H9 (cell line): ENCODE measurements at regions not wholly inside any gene's neighbourhood (a gene's known extent, or its start where the extent isn't known, plus 50 kb on each side); places are given as distances from the start of the nearest gene placed in this dataset.

Experiments
- DNase-seq: peaks from one replicate; pipeline ENCODE4 v3.0.0-alpha.2; 2017
- H2AFZ ChIP-seq: one replicate; pipeline ENCODE4 v1.6.1; 2013; ENCODE audit warnings: mild to moderate bottlenecking, low read length, control low read depth, moderate library complexity
- H2AK5ac ChIP-seq: 2 replicates; pipeline ENCODE4 v1.6.1; 2013; ENCODE audit warnings: low read length, control low read depth, mixed read lengths; ENCODE audit not compliant: insufficient read length
- H2BK120ac ChIP-seq: one replicate; pipeline ENCODE4 v1.6.1; 2013; ENCODE audit warnings: low read depth, mild to moderate bottlenecking, low read length, control low read depth, inconsistent platforms; ENCODE audit not compliant: poor library complexity, severe bottlenecking
- H2BK12ac ChIP-seq: 2 replicates; pipeline ENCODE4 v1.6.1; 2013; ENCODE audit warnings: low read length, control low read depth, mixed read lengths, low read depth; ENCODE audit not compliant: insufficient read length
- H2BK15ac ChIP-seq: 2 replicates; pipeline ENCODE4 v1.6.1; 2013; ENCODE audit warnings: low read depth, low read length, control low read depth
- H2BK20ac ChIP-seq: one replicate; pipeline ENCODE4 v1.6.1; 2013; ENCODE audit warnings: low read depth, mild to moderate bottlenecking, low read length, control low read depth, inconsistent platforms; ENCODE audit not compliant: poor library complexity, severe bottlenecking
- H2BK5ac ChIP-seq: 2 replicates; pipeline ENCODE4 v1.6.1; 2013; ENCODE audit warnings: low read length, control low read depth, mixed read lengths; ENCODE audit not compliant: insufficient read length
- H3K14ac ChIP-seq: 2 replicates; pipeline ENCODE4 v1.6.1; 2013; ENCODE audit warnings: low read length, control low read depth; ENCODE audit not compliant: insufficient read depth
- H3K18ac ChIP-seq: 2 replicates; pipeline ENCODE4 v1.6.1; 2013; ENCODE audit warnings: low read depth, mild to moderate bottlenecking, mixed read lengths, low read length, control low read depth; ENCODE audit not compliant: insufficient read length
- H3K23ac ChIP-seq: 2 replicates; pipeline ENCODE4 v1.6.1; 2013; ENCODE audit warnings: low read length, control low read depth, mixed read lengths, low read depth; ENCODE audit not compliant: insufficient read length
- H3K23me2 ChIP-seq: 2 replicates; pipeline ENCODE4 v1.6.1; 2013; ENCODE audit warnings: low read depth, mild to moderate bottlenecking, mixed read lengths, low read length, control low read depth; ENCODE audit not compliant: insufficient read length, poor library complexity, severe bottlenecking
- H3K27ac ChIP-seq: 2 replicates; pipeline ENCODE4 v1.5.1; 2013; ENCODE audit warnings: low read length, control low read depth, mixed read lengths, low read depth; ENCODE audit not compliant: insufficient read length
- H3K27me3 ChIP-seq: 2 replicates; pipeline ENCODE4 v1.6.1; 2013; ENCODE audit warnings: low read length, control low read depth, inconsistent platforms; ENCODE audit not compliant: insufficient read depth
- H3K4ac ChIP-seq: 2 replicates; pipeline ENCODE4 v1.6.1; 2013; ENCODE audit warnings: low read depth, mild to moderate bottlenecking, control low read depth, inconsistent platforms, low read length, moderate library complexity
- H3K4me1 ChIP-seq: 2 replicates; pipeline ENCODE4 v1.6.1; 2013; ENCODE audit warnings: low read length, control low read depth, inconsistent platforms; ENCODE audit not compliant: insufficient read depth
- H3K4me2 ChIP-seq: 2 replicates; pipeline ENCODE4 v1.6.1; 2013; ENCODE audit warnings: low read length, control low read depth, mixed read lengths; ENCODE audit not compliant: insufficient read length, insufficient read depth
- H3K56ac ChIP-seq: 2 replicates; pipeline ENCODE4 v1.6.1; 2013; ENCODE audit warnings: low read depth, mild to moderate bottlenecking, mixed read lengths, low read length, control low read depth; ENCODE audit not compliant: insufficient read length
- H3K79me1 ChIP-seq: 2 replicates; pipeline ENCODE4 v1.6.1; 2013; ENCODE audit warnings: low read depth, mild to moderate bottlenecking, moderate library complexity, low read length, control low read depth, inconsistent platforms; ENCODE audit not compliant: insufficient read depth, poor library complexity, severe bottlenecking
- H3K79me2 ChIP-seq: 2 replicates; pipeline ENCODE4 v1.6.1; 2013; ENCODE audit warnings: low read length, control low read depth, inconsistent platforms; ENCODE audit not compliant: insufficient read depth
- H3K9ac ChIP-seq: 2 replicates; pipeline ENCODE4 v1.6.1; 2013; ENCODE audit warnings: low read length, control low read depth, mixed read lengths; ENCODE audit not compliant: insufficient read length; ENCODE audit errors: extremely low read depth
- H3K9me3 ChIP-seq: one replicate; pipeline ENCODE4 v1.6.1; 2013; ENCODE audit warnings: low read depth, low read length, inconsistent platforms; ENCODE audit not compliant: control insufficient read depth
- H3T11ph ChIP-seq: one replicate; pipeline ENCODE4 v1.6.1; 2013; ENCODE audit warnings: mild to moderate bottlenecking, low read length, control low read depth, inconsistent platforms
- H4K20me1 ChIP-seq: one replicate; pipeline ENCODE4 v1.6.1; 2013; ENCODE audit not compliant: control insufficient read depth, insufficient read length, insufficient read depth
- H4K5ac ChIP-seq: 2 replicates; pipeline ENCODE4 v1.6.1; 2013; ENCODE audit warnings: low read depth, mild to moderate bottlenecking, mixed read lengths, low read length, control low read depth; ENCODE audit not compliant: insufficient read length
- H4K8ac ChIP-seq: replicated peaks from 2 replicates; pipeline ENCODE4 v1.6.1; 2013; ENCODE audit warnings: low read length, control low read depth, mixed read lengths, low read depth; ENCODE audit not compliant: insufficient read length
- H4K91ac ChIP-seq: 2 replicates; pipeline ENCODE4 v1.6.1; 2013; ENCODE audit warnings: low read depth, mild to moderate bottlenecking, moderate library complexity, mixed read lengths, low read length, control low read depth; ENCODE audit not compliant: insufficient read length
- H3K27ac Mint-ChIP-seq, 3 experiments: 2 replicates in 2 of 3; 3 replicates in 1 of 3; pipeline ENCODE4 v1.8.0; 2020 to 2021; ENCODE audit warnings: mixed read lengths in 3 of 3, mild to moderate bottlenecking in 1 of 3, moderate library complexity in 1 of 3
- H3K27me3 Mint-ChIP-seq: 2 replicates; pipeline ENCODE4 v1.8.0; 2021; ENCODE audit warnings: low read depth, mild to moderate bottlenecking, moderate library complexity, mixed read lengths
- H3K36me3 Mint-ChIP-seq, 3 experiments: 2 replicates in 2 of 3; 3 replicates in 1 of 3; pipeline ENCODE4 v1.8.0; 2020 to 2021; ENCODE audit warnings: low read depth in 3 of 3, mixed read lengths in 3 of 3; ENCODE audit not compliant: insufficient read depth in 1 of 3
- H3K4me1 Mint-ChIP-seq, 2 experiments: 2 replicates each; pipeline ENCODE4 v1.8.0; 2020; ENCODE audit warnings: mixed read lengths in 2 of 2
- H3K4me3 Mint-ChIP-seq, 2 experiments: 2 replicates in 1 of 2; 3 replicates in 1 of 2; pipeline ENCODE4 v1.8.0; 2020 to 2021; ENCODE audit warnings: mild to moderate bottlenecking in 2 of 2, mixed read lengths in 2 of 2, moderate library complexity in 1 of 2
- H3K9me3 Mint-ChIP-seq, 2 experiments: 2 replicates in 1 of 2; 3 replicates in 1 of 2; pipeline ENCODE4 v1.8.0; 2020; ENCODE audit warnings: mild to moderate bottlenecking in 2 of 2, mixed read lengths in 2 of 2, moderate library complexity in 1 of 2
- CTCF ChIP-seq: fragments of 200-600 bp; sonication (generic); conservative IDR thresholded peaks from 3 replicates; pipeline ENCODE4 v1.8.0; 2021; ENCODE audit warnings: antibody characterized with exemption, mild to moderate bottlenecking
- WGBS: extraction: QIAGEN DNeasy Blood & Tissue Kit; methylation state at CpG from one replicate; pipeline ENCODE4 v1.1.7; 2013; ENCODE audit warnings: missing lambda C conversion rate, low lambda C conversion rate, mixed read lengths; ENCODE audit not compliant: insufficient read length; ENCODE audit errors: extremely low coverage; 5-methylcytosine and 5-hydroxymethylcytosine counted together

GRCh38 chr14:105843444-105844046 lies 317.2 kb downstream of the TMEM121 start:
- no peak overlapping the region for H2BK15ac ChIP-seq
- H3K9me3 Mint-ChIP-seq = peaks cover 72 to 87% of the 10 kb centered on the region in 2 experiments

More at GRCh38 chr14:105843444-105844046, 317.2 kb downstream of the TMEM121 start:
- H2AK5ac ChIP-seq = no peak overlapping the region
- H3K27me3 ChIP-seq = no peaks in the 10 kb centered on the region
- H3K4me1 Mint-ChIP-seq = no peaks in the 10 kb centered on the region
- H3K23me2 ChIP-seq = no peaks in the 10 kb centered on the region
- no peak overlapping the region for H3K4me2 ChIP-seq
- H3K4me1 ChIP-seq = no peaks in the 10 kb centered on the region
- peaks cover 15 to 37% (median 19%) of the 10 kb centered on the region in 3 experiments for H3K36me3 Mint-ChIP-seq
- H3K4ac ChIP-seq = no peak overlapping the region
- H3K79me1 ChIP-seq = no peaks in the 10 kb centered on the region
- H3K14ac ChIP-seq = no peak overlapping the region
- no peak overlapping the region for H3K23ac ChIP-seq
- H3K4me3 Mint-ChIP-seq = no peak overlapping the region; a peak in 1 of 5 replicates
- H3K56ac ChIP-seq = no peak overlapping the region
- peaks cover 5% of the 10 kb centered on the region; the same call in 1 of the 2 replicates for H3K27me3 Mint-ChIP-seq
- H3T11ph ChIP-seq = no peak overlapping the region
- H3K27ac ChIP-seq = no peak overlapping the region
- no peak overlapping the region for H2BK120ac ChIP-seq
- no peak overlapping the region for H2AFZ ChIP-seq
- H4K8ac ChIP-seq = no peak overlapping the region
- no peak overlapping the region for H3K18ac ChIP-seq
- peak; percentile 6 for DNase-seq
- no peaks in the 10 kb centered on the region for H3K79me2 ChIP-seq
- H3K9ac ChIP-seq = no peak overlapping the region
- TF ChIP-seq CTCF = no peak
- no peak overlapping the region for H2BK12ac ChIP-seq
- no peaks in the 10 kb centered on the region for H4K20me1 ChIP-seq
- H4K5ac ChIP-seq = no peak overlapping the region
- WGBS = no CpG with 5 or more reads among the region's 13 CpGs
- H3K9me3 ChIP-seq = peaks cover 96% of the 10 kb centered on the region
- H3K27ac Mint-ChIP-seq = no peak overlapping the region
- no peak overlapping the region for H2BK20ac ChIP-seq
- H2BK5ac ChIP-seq = no peak overlapping the region
- no peak overlapping the region for H4K91ac ChIP-seq
